HG02763 (cell line): ENCODE measurements at regions not wholly inside any gene's neighbourhood (a gene's known extent, or its start where the extent isn't known, plus 50 kb on each side); places are given as distances from the start of the nearest gene placed in this dataset.
"Not testable (repeated sequence)": the region's sequence is repeated elsewhere in the genome, so short reads cannot be mapped to it uniquely, and the experiment has no call there.

ENCODE experiments used
- ATAC-seq: cut with Tn5 transposase; IDR thresholded peaks from one replicate; pipeline ENCODE4 v1.9.1; 2021; ENCODE audit warnings: mild to moderate bottlenecking, moderate library complexity; ENCODE audit not compliant: unreplicated experiment

GRCh38 chr17:33987162-33987561 lies 267.9 kb upstream of the CCL2 start:
- no peak for ATAC-seq

DNA sequence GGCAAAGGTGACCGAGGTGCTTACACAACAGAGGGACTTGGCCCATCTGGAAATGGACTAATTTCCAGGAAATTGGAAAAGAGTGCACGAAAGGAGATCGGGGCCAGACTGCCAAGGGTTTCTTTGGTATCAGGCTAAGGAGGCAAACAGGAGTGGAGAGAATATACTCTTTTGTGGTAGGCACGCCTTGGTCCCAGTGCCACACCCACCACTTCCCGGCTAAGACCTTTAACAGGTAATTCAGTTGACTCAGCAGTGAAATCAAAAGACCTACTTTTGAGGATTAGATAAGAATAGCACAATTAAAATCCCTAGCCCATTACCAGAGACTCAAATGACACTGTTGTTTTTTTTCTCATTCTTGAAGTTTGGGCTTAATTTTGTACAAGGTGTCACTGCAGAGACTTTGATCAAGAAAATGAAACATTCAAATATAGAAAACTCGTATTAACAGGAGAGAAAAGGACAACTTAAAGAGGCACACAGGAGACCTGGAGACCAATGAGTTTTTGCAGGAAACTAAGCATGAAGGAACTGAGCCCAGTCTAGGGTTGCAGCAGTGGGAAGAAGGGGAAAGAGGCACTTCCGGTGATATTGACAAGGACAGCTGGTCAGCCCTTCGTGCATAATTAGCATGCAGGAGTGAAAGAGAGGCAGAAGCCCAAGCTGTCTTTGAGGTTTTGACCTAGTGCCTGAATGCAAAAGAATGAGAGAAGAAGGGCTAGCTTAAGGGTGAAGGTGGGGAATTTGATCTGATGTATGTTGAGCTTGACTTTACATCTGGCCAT lies 265.5 kb upstream of the CCL2 start:
- ATAC-seq, result no peak

DNA sequence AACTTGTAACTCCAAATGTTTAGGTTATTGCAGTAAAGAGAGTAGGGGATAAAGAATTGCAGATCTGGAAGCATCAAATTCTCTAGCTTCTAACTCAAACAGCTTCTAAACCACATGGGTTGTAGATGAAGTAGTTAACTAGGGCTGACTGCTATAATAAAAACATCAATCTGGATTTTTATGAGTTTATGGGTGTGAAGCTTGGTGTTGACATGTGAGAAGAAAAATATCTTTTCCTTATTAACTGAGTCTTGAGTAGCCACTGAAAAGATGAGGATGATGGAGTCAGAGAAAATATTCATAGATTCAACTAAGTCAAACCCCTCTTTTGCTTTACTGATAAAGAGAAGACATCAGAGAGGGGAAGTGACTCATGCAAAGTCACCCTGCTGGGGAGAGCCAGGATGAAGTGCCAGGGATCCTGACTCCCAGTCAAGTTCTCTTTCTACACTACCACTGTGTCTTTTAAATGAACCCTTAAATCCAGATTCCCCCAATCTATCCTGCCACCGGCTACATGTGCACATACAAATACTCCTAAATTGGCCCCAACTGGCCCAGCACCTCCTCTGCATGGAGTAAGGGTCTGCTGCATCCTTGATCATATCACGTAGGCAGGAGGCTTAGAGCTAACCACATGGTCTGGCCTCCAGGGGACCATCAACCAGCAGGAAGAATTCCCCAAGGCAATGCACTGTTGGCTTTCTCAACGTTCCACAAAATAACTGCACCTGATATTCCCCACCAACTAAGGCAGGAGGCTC lies 264.0 kb upstream of the CCL2 start:
- no peak for ATAC-seq

- no peak for ATAC-seq
These were observed 263.0 kb upstream of the CCL2 start for GRCh38 chr17:33992113-33992512.

DNA sequence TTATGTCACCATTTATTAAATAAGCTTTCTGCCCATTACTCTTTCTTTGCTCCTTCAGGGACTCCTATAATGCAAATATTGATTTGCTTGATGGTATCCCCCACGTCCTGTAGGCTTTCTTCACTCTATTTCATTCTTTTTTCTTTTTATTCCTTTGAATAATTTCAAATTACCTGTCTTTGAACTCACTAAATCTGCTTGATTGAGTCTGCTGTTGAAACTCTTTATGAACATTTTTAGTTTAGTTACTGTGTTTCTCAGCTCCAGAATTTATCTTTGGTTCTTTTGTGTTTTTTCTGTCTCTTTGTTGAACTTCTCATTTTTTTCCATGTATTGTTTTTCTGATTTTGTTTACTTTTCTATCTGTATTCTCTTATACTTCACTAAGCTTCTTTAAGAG lies 254.4 kb upstream of the CCL2 start:
- no peak for ATAC-seq

DNA sequence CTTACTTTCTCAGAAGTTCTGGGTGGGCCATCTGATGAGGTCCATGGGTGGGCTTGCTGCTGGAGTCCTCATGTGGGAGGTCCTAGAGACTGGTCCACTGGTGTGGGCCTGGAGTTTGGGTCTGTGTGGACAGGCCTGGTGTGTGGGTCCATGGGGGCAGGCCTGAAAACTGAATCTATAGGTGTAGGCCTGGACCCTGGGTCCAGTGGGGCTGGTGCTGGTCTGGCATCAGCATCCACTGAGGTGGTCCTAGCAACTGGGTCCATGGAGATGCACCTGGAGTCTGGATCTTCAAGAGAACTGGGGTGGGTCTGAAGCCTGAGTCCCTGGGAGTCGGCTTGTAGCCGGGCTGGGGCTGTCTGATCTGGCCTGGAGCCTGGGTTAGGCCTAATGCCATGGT lies 253.8 kb upstream of the CCL2 start:
- no peak for ATAC-seq

DNA sequence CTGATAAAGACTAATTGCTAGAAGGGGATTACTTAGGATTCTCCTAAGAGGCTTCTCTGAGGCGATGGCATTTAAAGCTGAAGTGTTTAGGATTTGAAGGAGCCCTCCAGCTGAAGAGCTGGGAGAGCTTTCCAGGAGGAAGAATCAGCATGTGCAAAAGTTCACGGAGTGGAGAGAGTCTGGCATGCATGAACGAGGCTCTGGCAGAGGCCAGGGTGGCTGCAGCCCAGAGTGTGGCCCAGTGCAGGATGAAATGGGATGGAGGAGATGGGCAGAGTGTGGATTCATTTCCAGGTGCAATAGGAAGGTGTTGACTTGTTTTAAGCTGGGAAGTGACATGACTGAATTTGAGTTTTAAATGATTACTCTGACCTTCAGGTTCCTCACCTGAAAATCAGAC lies 249.0 kb upstream of the CCL2 start:
- no peak for ATAC-seq

DNA sequence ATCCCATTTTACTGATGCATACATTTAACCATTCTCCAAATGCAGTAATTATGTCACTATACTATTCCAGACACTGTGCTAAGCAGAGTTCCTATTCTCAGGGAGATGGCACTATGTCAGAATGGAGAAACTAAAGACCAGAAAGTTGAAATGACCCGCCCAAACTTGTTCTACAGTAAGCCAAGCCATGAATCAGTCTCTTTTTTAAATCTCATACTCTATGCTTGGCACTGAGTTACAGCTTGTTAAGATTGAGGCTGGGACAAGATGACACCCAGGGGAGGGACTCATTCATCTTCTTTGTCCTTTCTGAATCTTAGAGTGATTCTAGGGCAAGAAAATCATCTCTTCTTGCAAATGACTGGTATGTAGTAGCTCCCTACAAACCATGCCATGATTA lies 247.0 kb upstream of the CCL2 start:
- ATAC-seq, result no peak

DNA sequence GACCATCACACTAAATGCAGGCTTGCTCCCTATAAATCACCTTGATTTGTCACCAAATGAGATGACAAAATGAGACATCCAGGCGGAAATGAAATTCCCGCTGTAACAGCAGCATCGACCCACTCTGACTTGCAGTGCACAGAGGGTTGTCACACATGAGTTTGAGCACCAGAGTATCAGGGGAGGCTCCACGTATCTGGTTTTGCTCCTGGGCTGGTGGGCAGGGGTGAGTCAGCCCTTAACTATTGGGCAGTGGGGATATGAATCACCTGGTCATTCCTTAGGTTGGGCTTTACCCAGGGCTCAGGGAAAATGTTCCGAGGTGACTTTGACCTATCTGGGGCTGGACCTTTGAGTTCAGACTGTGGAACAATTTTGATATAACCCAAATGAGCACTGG lies 245.2 kb upstream of the CCL2 start:
- no peak for ATAC-seq

GRCh38 chr17:34010534-34010933 lies 244.6 kb upstream of the CCL2 start:
- ATAC-seq, result no peak

GRCh38 chr17:34011599-34011998 lies 243.5 kb upstream of the CCL2 start:
- ATAC-seq, result no peak

- ATAC-seq, result no peak
These were observed 242.2 kb upstream of the CCL2 start for GRCh38 chr17:34012709-34013375.

- no peak for ATAC-seq
These were observed 239.8 kb upstream of the CCL2 start for GRCh38 chr17:34015253-34015652.

- ATAC-seq, result no peak
These were observed 230.7 kb upstream of the CCL2 start for GRCh38 chr17:34024386-34024785.

DNA sequence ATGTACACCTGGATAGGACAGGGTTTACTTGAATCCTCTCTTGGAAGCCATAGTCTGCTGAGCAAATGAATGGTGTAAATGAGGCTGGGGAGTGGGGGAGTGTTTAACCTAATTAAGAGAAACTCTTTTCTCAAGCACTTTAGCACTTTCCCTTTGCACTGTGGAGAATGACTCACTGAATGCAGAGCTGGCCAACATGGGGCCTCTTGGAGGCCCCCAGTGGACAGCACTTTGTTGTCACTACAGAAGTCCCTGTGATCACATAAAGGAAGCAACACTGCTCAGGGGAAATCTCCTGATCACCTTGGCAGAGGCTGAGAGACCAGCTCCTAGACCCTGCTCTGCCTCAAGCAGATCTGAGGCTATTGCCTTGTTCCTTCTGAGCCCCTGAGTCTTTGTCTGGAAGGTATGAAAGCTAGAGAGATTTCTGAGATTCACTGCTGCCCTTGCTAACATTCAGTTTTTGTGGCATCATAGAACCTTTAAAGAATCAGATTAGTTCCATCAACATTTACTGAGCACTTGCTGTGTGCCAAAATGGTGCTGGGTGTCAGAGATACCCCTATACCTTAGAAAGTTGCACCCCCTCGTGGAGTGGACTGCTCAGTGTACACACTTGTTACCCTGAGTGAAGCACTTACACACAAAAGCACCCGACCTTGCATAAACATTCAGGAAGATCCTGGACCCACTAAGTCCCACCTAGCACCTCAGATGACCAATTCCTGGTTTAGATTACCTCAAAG lies 230.1 kb upstream of the CCL2 start:
- no peak for ATAC-seq

GRCh38 chr17:34030601-34031000 lies 224.5 kb upstream of the CCL2 start:
- not testable (repeated sequence) for ATAC-seq

DNA sequence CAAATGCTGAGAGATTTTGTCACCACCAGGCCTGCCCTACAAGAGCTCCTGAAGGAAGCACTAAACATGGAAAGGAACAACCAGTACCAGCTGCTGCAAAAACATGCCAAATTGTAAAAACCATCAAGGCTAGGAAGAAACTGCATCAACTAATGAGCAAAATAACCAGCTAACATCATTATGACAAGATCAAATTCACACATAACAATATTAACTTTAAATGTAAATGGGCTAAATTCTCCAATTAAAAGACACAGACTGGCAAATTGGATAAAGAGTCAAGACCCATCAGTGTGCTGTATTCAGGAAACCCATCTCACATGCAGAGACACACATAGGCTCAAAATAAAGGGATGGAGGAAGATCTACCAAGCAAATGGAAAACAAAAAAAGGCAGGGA lies 222.8 kb upstream of the CCL2 start:
- ATAC-seq, result not testable (repeated sequence)

- ATAC-seq, result not testable (repeated sequence)
These were observed 216.3 kb upstream of the CCL2 start for GRCh38 chr17:34038786-34039185.

- not testable (repeated sequence) for ATAC-seq
These were observed 215.9 kb upstream of the CCL2 start for GRCh38 chr17:34039213-34039612.

DNA sequence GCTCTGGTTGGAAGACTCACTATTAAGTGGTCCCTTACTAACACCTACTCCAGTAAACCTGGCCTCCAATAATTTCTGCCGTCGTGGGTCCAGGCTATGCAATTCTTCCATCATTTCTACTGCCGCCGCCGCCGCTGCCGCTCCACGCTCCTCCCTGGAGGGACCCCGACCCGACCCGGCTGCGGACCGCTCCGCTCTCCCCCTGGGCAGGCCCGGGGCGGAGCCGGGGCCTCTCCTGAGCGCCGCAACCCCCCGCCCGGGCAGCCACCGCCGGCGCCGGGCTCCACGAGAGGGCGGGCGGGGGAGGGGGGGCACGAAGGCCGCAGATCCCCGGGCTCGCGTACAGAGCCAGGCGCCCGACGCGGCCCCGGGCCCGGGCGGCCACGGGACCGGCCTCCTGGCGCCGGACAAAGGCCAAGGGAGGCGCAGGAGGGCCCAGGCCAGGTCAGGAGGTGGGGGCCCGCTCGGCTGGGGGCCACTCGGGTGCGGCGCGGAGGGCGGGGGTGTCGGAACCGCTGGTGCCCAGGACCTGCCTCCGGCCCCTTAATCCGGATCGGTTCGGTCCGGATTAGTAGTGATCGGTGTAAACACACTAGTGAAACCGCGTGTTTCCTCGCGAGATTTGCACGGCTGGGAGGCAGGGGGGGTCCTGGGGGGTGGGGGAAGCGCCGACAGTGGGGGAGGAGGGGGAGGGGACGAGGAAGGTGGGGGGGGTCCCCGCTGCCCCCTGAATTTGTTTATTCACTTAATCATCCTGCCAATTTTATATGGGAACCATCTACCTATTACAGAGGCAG lies 215.1 kb upstream of the CCL2 start:
- peak; percentile 68 for ATAC-seq
